ENCODE measurements at regions not wholly inside any gene's neighbourhood (a gene's known extent, or its start where the extent isn't known, plus 50 kb on each side); places are given as distances from the start of the nearest gene placed in this dataset.

- DNase-seq (ENCODE audit: low read depth) = no peak
- H3K4me3 ChIP-seq (ENCODE audit: low read depth, low read length) = no peak overlapping the region
- TF ChIP-seq CTCF (IDR thresholded peaks at IDR 0.05; ENCODE audit: insufficient read depth, low read depth, low read length) = no peak
Measured at GRCh38 chr14:26339381-26339780, 258.5 kb downstream of the NOVA1 start.

GRCh38 chr14:26338231-26338630, 259.6 kb downstream of the NOVA1 start:
- DNase-seq (ENCODE audit: low read depth) = no peak
- H3K4me3 ChIP-seq (ENCODE audit: low read depth, low read length) = no peak overlapping the region
- TF ChIP-seq CTCF (IDR thresholded peaks at IDR 0.05; ENCODE audit: insufficient read depth, low read depth, low read length) = no peak

- DNase-seq (ENCODE audit: low read depth) = no peak
- TF ChIP-seq CTCF (IDR thresholded peaks at IDR 0.05; ENCODE audit: insufficient read depth, low read depth, low read length) = no peak
- no peak overlapping the region for H3K4me3 ChIP-seq (ENCODE audit: low read depth, low read length)
Measured at GRCh38 chr14:26334288-26334687, 263.5 kb downstream of the NOVA1 start.

GRCh38 chr14:26332966-26333365, 264.9 kb downstream of the NOVA1 start:
- TF ChIP-seq CTCF (IDR thresholded peaks at IDR 0.05; ENCODE audit: insufficient read depth, low read depth, low read length) = no peak
- H3K4me3 ChIP-seq (ENCODE audit: low read depth, low read length) = no peak overlapping the region
- no peak for DNase-seq (ENCODE audit: low read depth)

- no peak for DNase-seq (ENCODE audit: low read depth)
- no peak for TF ChIP-seq CTCF (IDR thresholded peaks at IDR 0.05; ENCODE audit: insufficient read depth, low read depth, low read length)
- H3K4me3 ChIP-seq (ENCODE audit: low read depth, low read length) = no peak overlapping the region
Measured at GRCh38 chr14:26330982-26331381, 266.9 kb downstream of the NOVA1 start.

- DNase-seq (ENCODE audit: low read depth) = no peak
- H3K4me3 ChIP-seq (ENCODE audit: low read depth, low read length) = no peak overlapping the region
- no peak for TF ChIP-seq CTCF (IDR thresholded peaks at IDR 0.05; ENCODE audit: insufficient read depth, low read depth, low read length)
Measured at GRCh38 chr14:26328791-26329190, 269.0 kb downstream of the NOVA1 start.

GRCh38 chr14:26323869-26324268, 274.0 kb downstream of the NOVA1 start:
- TF ChIP-seq CTCF (IDR thresholded peaks at IDR 0.05; ENCODE audit: insufficient read depth, low read depth, low read length) = no peak
- H3K4me3 ChIP-seq (ENCODE audit: low read depth, low read length) = no peak overlapping the region

More at GRCh38 chr14:26323869-26324268, 274.0 kb downstream of the NOVA1 start:
- no peak for DNase-seq (ENCODE audit: low read depth)
